ENCODE measurements at regions not wholly inside any gene's neighbourhood (a gene's known extent, or its start where the extent isn't known, plus 50 kb on each side); places are given as distances from the start of the nearest gene placed in this dataset.

DNA sequence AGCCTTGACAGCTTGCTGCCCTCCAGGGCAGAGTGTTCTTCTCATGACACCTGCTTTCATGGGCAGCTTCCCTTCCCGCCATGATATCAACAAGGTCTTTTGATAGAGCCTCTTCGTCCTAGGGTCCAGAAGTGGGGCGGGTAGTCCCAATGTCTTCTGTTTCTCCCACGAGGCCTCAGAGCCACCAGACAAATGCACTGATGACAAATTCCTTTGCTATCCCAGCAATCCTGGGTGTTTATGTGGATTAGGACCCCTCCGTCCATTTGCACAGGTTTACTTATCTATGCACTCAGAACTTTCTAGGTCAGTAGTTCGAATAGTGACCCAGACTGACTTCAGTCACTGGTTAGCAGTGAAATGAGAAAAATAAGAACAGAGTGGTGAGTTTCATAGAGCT, 52.6 kb upstream of the PRMT8 start:
- no peak for TF ChIP-seq CTCF (conservative IDR thresholded peaks at IDR 0.05; ENCODE audit: low read depth, low read length)
- TF ChIP-seq USF2 (IDR thresholded peaks at IDR 0.05; ENCODE audit: low read depth, low read length), result no peak
- TF ChIP-seq POLR2A (IDR thresholded peaks at IDR 0.05; ENCODE audit: low read depth, low read length), result no peak
- no peak for TF ChIP-seq RFX5 (IDR thresholded peaks at IDR 0.05; ENCODE audit: low read depth, low read length)
- TF ChIP-seq CHD1 (IDR thresholded peaks at IDR 0.05; ENCODE audit: low read depth, low read length), result no peak
- TF ChIP-seq BHLHE40 (IDR thresholded peaks at IDR 0.05; ENCODE audit: low read depth, low read length), result no peak
- TF ChIP-seq NFE2L2 (IDR thresholded peaks at IDR 0.05; ENCODE audit: low read depth, low read length), result no peak
- TF ChIP-seq MXI1 (IDR thresholded peaks at IDR 0.05; ENCODE audit: borderline replicate concordance, low read depth, low read length), result no peak
- no peak for TF ChIP-seq RAD21 (IDR thresholded peaks at IDR 0.05; ENCODE audit: low read length)

Measured in IMR-90 (cell line).